ENCODE measurements at regions not wholly inside any gene's neighbourhood (a gene's known extent, or its start where the extent isn't known, plus 50 kb on each side); places are given as distances from the start of the nearest gene placed in this dataset.

- CTCF ChIA-PET, result interaction anchor here (0.8 kb wide), 1 partner anchor 10 kb away, joined by 5 read pairs; no protein-coding TSS in a partner anchor
- POLR2A ChIA-PET, result no interaction called here
- no peak for DNase-seq (ENCODE audit: extremely low spot score)
- no peak for TF ChIP-seq CTCF (IDR thresholded peaks at IDR 0.05; ENCODE audit: control extremely low read depth, extremely low read depth, low read depth, missing control alignments)
Observed at GRCh38 chr10:4456279-4456678, 369.7 kb upstream of the AKR1E2 start.

- ChIA-PET CTCF (no interaction called here), POLR2A (no interaction called here)
- DNase-seq (ENCODE audit: extremely low spot score), result no peak
- no peak for TF ChIP-seq CTCF (IDR thresholded peaks at IDR 0.05; ENCODE audit: control extremely low read depth, extremely low read depth, low read depth, missing control alignments)
Observed at GRCh38 chr10:4453950-4454349, 372.1 kb upstream of the AKR1E2 start.

- ChIA-PET CTCF (interaction anchor here (1.4 to 2.3 kb wide), 2 partner anchors 8 to 22 kb away, joined by 4 to 6 read pairs; no protein-coding TSS in a partner anchor), POLR2A (no interaction called here)
- no peak for TF ChIP-seq CTCF (IDR thresholded peaks at IDR 0.05; ENCODE audit: control extremely low read depth, extremely low read depth, low read depth, missing control alignments)
- DNase-seq (ENCODE audit: extremely low spot score), result no peak
Observed at GRCh38 chr10:4453276-4453675, 372.7 kb upstream of the AKR1E2 start.

- no peak for DNase-seq (ENCODE audit: extremely low spot score)
- no peak for TF ChIP-seq CTCF (IDR thresholded peaks at IDR 0.05; ENCODE audit: control extremely low read depth, extremely low read depth, low read depth, missing control alignments)
- POLR2A ChIA-PET, result no interaction called here
- CTCF ChIA-PET, result interaction anchor here (2.3 kb wide), 1 partner anchor 10 kb away, joined by 6 read pairs; no protein-coding TSS in a partner anchor
Observed at GRCh38 chr10:4450981-4451908, 374.8 kb upstream of the AKR1E2 start.

GRCh38 chr10:4450169-4450568 lies 375.8 kb upstream of the AKR1E2 start:
- no peak for DNase-seq (ENCODE audit: extremely low spot score)
- ChIA-PET CTCF (no interaction called here), POLR2A (no interaction called here)
- TF ChIP-seq CTCF (IDR thresholded peaks at IDR 0.05; ENCODE audit: control extremely low read depth, extremely low read depth, low read depth, missing control alignments), result no peak

GRCh38 chr10:4448030-4448429 lies 378.0 kb upstream of the AKR1E2 start:
- POLR2A ChIA-PET, result no interaction called here
- TF ChIP-seq CTCF (IDR thresholded peaks at IDR 0.05; ENCODE audit: control extremely low read depth, extremely low read depth, low read depth, missing control alignments), result no peak
- no peak for DNase-seq (ENCODE audit: extremely low spot score)
- CTCF ChIA-PET, result no interaction called here

Data from GM10248 (cell line).